GM23338 (cell line): ENCODE measurements at regions not wholly inside any gene's neighbourhood (a gene's known extent, or its start where the extent isn't known, plus 50 kb on each side); places are given as distances from the start of the nearest gene placed in this dataset.

Experiments
- ATAC-seq: fragments of 200-7000 bp; cut with Tn5 transposase; 3 replicates; pipeline ENCODE4 v1.9.1; 2020
- DNase-seq: peaks from one replicate; pipeline ENCODE4 v3.0.0-alpha.2; 2015; ENCODE audit warnings: low spot score
- H2AFZ ChIP-seq: fragments of 200-600 bp; sonication (generic); 2 replicates; pipeline ENCODE4 v1.8.0; 2016; ENCODE audit warnings: antibody characterized with exemption, mild to moderate bottlenecking, moderate library complexity
- H3F3A ChIP-seq: fragments of 200-600 bp; sonication (generic); replicated peaks from 2 replicates; pipeline ENCODE4 v1.8.0; 2017; ENCODE audit warnings: antibody characterized with exemption, mixed run types, low read depth
- H3K27ac ChIP-seq: fragments of 200-600 bp; sonication (generic); 2 replicates; pipeline ENCODE4 v1.6.1; 2016; ENCODE audit warnings: low read depth
- H3K27me3 ChIP-seq: fragments of 200-600 bp; sonication (generic); 2 replicates; pipeline ENCODE4 v1.8.0; 2016; ENCODE audit warnings: mild to moderate bottlenecking, mixed run types, moderate library complexity; ENCODE audit not compliant: insufficient read depth
- H3K36me3 ChIP-seq: fragments of 200-600 bp; sonication (generic); 2 replicates; pipeline ENCODE4 v1.8.0; 2016; ENCODE audit warnings: mild to moderate bottlenecking; ENCODE audit not compliant: insufficient read depth
- H3K4me1 ChIP-seq: fragments of 200-600 bp; sonication (generic); 2 replicates; pipeline ENCODE4 v1.8.0; 2016; ENCODE audit warnings: mild to moderate bottlenecking, moderate library complexity; ENCODE audit not compliant: insufficient read depth
- H3K4me2 ChIP-seq: fragments of 200-600 bp; sonication (generic); 2 replicates; pipeline ENCODE4 v1.7.1; 2017; ENCODE audit warnings: mixed run types
- H3K4me3 ChIP-seq: fragments of 200-600 bp; sonication (generic); 2 replicates; pipeline ENCODE4 v1.6.1; 2016; ENCODE audit warnings: mixed run types
- H3K79me2 ChIP-seq: fragments of 200-600 bp; sonication (generic); replicated peaks from 2 replicates; pipeline ENCODE4 v1.8.0; 2017; ENCODE audit warnings: mild to moderate bottlenecking; ENCODE audit not compliant: insufficient read depth
- H3K9me2 ChIP-seq: fragments of 200-600 bp; sonication (generic); 2 replicates; pipeline ENCODE4 v1.8.0; 2017; ENCODE audit not compliant: insufficient read depth
- H4K20me1 ChIP-seq: fragments of 200-600 bp; sonication (generic); replicated peaks from 2 replicates; pipeline ENCODE4 v1.8.0; 2017; ENCODE audit warnings: mild to moderate bottlenecking; ENCODE audit not compliant: insufficient read depth
- H3K27ac Mint-ChIP-seq: 2 replicates; pipeline ENCODE4 v1.8.0; 2020; ENCODE audit warnings: inconsistent platforms, mild to moderate bottlenecking, moderate library complexity, mixed read lengths
- H3K27me3 Mint-ChIP-seq: 3 replicates; pipeline ENCODE4 v1.8.0; 2022; ENCODE audit warnings: low read depth, mild to moderate bottlenecking, moderate library complexity, mixed read lengths, inconsistent platforms; ENCODE audit not compliant: insufficient read depth, poor library complexity
- H3K36me3 Mint-ChIP-seq: 3 replicates; pipeline ENCODE4 v1.8.0; 2021; ENCODE audit warnings: low read depth, mild to moderate bottlenecking, inconsistent platforms, moderate library complexity, mixed read lengths
- H3K4me1 Mint-ChIP-seq: 3 replicates; pipeline ENCODE4 v1.8.0; 2020; ENCODE audit warnings: mild to moderate bottlenecking, inconsistent platforms, mixed read lengths
- H3K4me3 Mint-ChIP-seq: 3 replicates; pipeline ENCODE4 v1.8.0; 2021; ENCODE audit warnings: moderate library complexity, mild to moderate bottlenecking, inconsistent platforms, mixed read lengths
- H3K9me3 Mint-ChIP-seq: 3 replicates; pipeline ENCODE4 v1.8.0; 2020; ENCODE audit warnings: moderate library complexity, mild to moderate bottlenecking, inconsistent platforms, mixed read lengths
- CREB1 ChIP-seq: fragments of 250-450 bp; sonication (Bioruptor Pico); IDR thresholded peaks from 2 replicates; pipeline ENCODE4 v1.5.0; 2020; ENCODE audit warnings: low read depth, mild to moderate bottlenecking, moderate library complexity
- EZH2 ChIP-seq: fragments of 200-600 bp; sonication (generic); IDR thresholded peaks from one replicate; pipeline ENCODE4 v1.8.0; 2017; ENCODE audit warnings: antibody characterized with exemption, mild to moderate bottlenecking, low read depth; ENCODE audit not compliant: unreplicated experiment
- EZH2phosphoT487 ChIP-seq: fragments of 200-600 bp; sonication (generic); IDR thresholded peaks from one replicate; pipeline ENCODE4 v1.8.1; 2018; ENCODE audit warnings: antibody characterized with exemption; ENCODE audit not compliant: unreplicated experiment
- JUNB ChIP-seq: IDR thresholded peaks from one replicate; pipeline ENCODE4 v1.6.1; 2016; ENCODE audit warnings: antibody characterized with exemption; ENCODE audit not compliant: unreplicated experiment
- NANOG ChIP-seq: IDR thresholded peaks from 2 replicates; pipeline ENCODE4 v1.6.1; 2016; ENCODE audit warnings: antibody characterized with exemption, borderline replicate concordance
- POLR2AphosphoS5 ChIP-seq: IDR thresholded peaks from 2 replicates; pipeline ENCODE4 v1.6.1; 2016; ENCODE audit warnings: antibody characterized with exemption, low read depth
- STAT1 ChIP-seq: IDR thresholded peaks from one replicate; pipeline ENCODE4 v1.6.1; 2016; ENCODE audit warnings: antibody characterized with exemption; ENCODE audit not compliant: unreplicated experiment
- ZNF114 ChIP-seq: fragments of 250-450 bp; sonication (Bioruptor Pico); IDR thresholded peaks from 2 replicates; pipeline ENCODE4 v1.5.0; 2020; ENCODE audit warnings: mild to moderate bottlenecking, moderate library complexity
- ZNF331 ChIP-seq: fragments of 250-450 bp; sonication (Bioruptor Pico); IDR thresholded peaks from 2 replicates; pipeline ENCODE4 v1.5.0; 2020; ENCODE audit warnings: low read depth, mild to moderate bottlenecking, moderate library complexity
- TF ChIP-seq, protein P1 (sequence below): IDR thresholded peaks from 2 replicates; pipeline ENCODE4 v1.6.1; 2016; ENCODE audit warnings: antibody characterized with exemption
- TF ChIP-seq, protein P2 (sequence below): fragments of 250-450 bp; sonication (Bioruptor Pico); IDR thresholded peaks from 2 replicates; pipeline ENCODE4 v1.5.0; 2020; ENCODE audit warnings: mild to moderate bottlenecking, moderate library complexity

- no peak overlapping the region for H3K27ac Mint-ChIP-seq
- Histone ChIP-seq H3K79me2 (no peaks in the 10 kb centered on the region), H4K20me1 (no peaks in the 10 kb centered on the region), H3K4me3 (no peak overlapping the region), H3K27ac (no peak overlapping the region), H3F3A (peaks cover 12% of the 10 kb centered on the region; the same call in 1 of the 2 replicates), H2AFZ (no peak overlapping the region), H3K27me3 (no peaks in the 10 kb centered on the region), H3K4me1 (peaks cover 21% of the 10 kb centered on the region), H3K4me2 (no peak overlapping the region), H3K9me2 (no peaks in the 10 kb centered on the region), H3K36me3 (no peaks in the 10 kb centered on the region)
- no peak overlapping the region for H3K4me3 Mint-ChIP-seq
- peaks cover 5% of the 10 kb centered on the region; the same call in 1 of the 3 replicates for H3K9me3 Mint-ChIP-seq
- DNase-seq: no peak
- H3K4me1 Mint-ChIP-seq: peaks cover 50% of the 10 kb centered on the region
- peaks cover 25% of the 10 kb centered on the region for H3K27me3 Mint-ChIP-seq
- TF ChIP-seq CREB1 (no peak), JUNB (no peak), ZNF331 (CRISPR knock-in tag) (no peak), EZH2 (no peak)
- H3K36me3 Mint-ChIP-seq: no peaks in the 10 kb centered on the region
- no peak for ATAC-seq
Observed at GRCh38 chr10:131649617-131650016, 251.2 kb upstream of the PPP2R2D start.

DNA sequence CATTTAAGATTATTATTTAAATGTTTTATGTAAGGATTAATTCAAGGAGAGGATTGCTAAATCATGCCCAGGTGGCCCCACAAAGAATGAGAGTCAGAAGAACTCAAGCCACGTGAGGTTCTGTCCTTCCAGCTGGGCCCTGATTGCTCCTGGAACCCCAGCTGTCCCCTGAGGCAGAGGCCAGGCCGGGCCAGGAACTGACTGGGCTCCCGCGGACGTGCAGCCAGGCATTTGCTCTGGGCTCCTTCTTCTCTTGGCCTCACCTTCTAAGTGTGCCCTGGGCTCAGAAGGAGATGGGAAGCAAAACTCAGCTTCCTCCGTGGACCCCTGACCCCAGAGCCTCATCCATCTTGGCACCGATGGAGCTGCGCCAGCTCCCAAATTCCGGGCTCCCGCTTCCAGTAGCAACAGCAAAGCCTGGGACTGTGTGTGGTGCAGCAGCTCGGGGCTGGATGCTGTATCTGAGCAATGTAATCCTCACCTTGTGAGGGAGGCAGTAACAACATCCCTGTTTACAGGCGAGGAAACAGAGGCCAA, 250.6 kb upstream of the PPP2R2D start:
- H3K4me1 ChIP-seq: peaks cover 21% of the 10 kb centered on the region
- no peaks in the 10 kb centered on the region for H3K36me3 ChIP-seq
- Mint-ChIP-seq H3K4me3 (no peak overlapping the region), H3K36me3 (no peaks in the 10 kb centered on the region), H3K27me3 (peaks cover 25% of the 10 kb centered on the region), H3K4me1 (peaks cover 54% of the 10 kb centered on the region), H3K9me3 (peaks cover 5% of the 10 kb centered on the region; the same call in 1 of the 3 replicates), H3K27ac (no peak overlapping the region)
- no peak for ATAC-seq
- no peak overlapping the region for H3K4me3 ChIP-seq
- no peak overlapping the region for H3K4me2 ChIP-seq
- no peak overlapping the region for H2AFZ ChIP-seq
- peaks cover 12% of the 10 kb centered on the region; the same call in 1 of the 2 replicates for H3F3A ChIP-seq
- no peaks in the 10 kb centered on the region for H3K9me2 ChIP-seq
- no peak overlapping the region for H3K27ac ChIP-seq
- no peaks in the 10 kb centered on the region for H4K20me1 ChIP-seq
- DNase-seq: no peak
- H3K27me3 ChIP-seq: no peaks in the 10 kb centered on the region
- H3K79me2 ChIP-seq: no peaks in the 10 kb centered on the region
- TF ChIP-seq NANOG: no peak
- TF ChIP-seq STAT1: no peak
- TF ChIP-seq CREB1: no peak
- no peak for TF ChIP-seq ZNF114 (CRISPR knock-in tag)
- TF ChIP-seq ZNF331 (CRISPR knock-in tag): no peak
- TF ChIP-seq, protein P1, sequence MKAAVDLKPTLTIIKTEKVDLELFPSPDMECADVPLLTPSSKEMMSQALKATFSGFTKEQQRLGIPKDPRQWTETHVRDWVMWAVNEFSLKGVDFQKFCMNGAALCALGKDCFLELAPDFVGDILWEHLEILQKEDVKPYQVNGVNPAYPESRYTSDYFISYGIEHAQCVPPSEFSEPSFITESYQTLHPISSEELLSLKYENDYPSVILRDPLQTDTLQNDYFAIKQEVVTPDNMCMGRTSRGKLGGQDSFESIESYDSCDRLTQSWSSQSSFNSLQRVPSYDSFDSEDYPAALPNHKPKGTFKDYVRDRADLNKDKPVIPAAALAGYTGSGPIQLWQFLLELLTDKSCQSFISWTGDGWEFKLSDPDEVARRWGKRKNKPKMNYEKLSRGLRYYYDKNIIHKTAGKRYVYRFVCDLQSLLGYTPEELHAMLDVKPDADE: no peak
- TF ChIP-seq, protein P2, sequence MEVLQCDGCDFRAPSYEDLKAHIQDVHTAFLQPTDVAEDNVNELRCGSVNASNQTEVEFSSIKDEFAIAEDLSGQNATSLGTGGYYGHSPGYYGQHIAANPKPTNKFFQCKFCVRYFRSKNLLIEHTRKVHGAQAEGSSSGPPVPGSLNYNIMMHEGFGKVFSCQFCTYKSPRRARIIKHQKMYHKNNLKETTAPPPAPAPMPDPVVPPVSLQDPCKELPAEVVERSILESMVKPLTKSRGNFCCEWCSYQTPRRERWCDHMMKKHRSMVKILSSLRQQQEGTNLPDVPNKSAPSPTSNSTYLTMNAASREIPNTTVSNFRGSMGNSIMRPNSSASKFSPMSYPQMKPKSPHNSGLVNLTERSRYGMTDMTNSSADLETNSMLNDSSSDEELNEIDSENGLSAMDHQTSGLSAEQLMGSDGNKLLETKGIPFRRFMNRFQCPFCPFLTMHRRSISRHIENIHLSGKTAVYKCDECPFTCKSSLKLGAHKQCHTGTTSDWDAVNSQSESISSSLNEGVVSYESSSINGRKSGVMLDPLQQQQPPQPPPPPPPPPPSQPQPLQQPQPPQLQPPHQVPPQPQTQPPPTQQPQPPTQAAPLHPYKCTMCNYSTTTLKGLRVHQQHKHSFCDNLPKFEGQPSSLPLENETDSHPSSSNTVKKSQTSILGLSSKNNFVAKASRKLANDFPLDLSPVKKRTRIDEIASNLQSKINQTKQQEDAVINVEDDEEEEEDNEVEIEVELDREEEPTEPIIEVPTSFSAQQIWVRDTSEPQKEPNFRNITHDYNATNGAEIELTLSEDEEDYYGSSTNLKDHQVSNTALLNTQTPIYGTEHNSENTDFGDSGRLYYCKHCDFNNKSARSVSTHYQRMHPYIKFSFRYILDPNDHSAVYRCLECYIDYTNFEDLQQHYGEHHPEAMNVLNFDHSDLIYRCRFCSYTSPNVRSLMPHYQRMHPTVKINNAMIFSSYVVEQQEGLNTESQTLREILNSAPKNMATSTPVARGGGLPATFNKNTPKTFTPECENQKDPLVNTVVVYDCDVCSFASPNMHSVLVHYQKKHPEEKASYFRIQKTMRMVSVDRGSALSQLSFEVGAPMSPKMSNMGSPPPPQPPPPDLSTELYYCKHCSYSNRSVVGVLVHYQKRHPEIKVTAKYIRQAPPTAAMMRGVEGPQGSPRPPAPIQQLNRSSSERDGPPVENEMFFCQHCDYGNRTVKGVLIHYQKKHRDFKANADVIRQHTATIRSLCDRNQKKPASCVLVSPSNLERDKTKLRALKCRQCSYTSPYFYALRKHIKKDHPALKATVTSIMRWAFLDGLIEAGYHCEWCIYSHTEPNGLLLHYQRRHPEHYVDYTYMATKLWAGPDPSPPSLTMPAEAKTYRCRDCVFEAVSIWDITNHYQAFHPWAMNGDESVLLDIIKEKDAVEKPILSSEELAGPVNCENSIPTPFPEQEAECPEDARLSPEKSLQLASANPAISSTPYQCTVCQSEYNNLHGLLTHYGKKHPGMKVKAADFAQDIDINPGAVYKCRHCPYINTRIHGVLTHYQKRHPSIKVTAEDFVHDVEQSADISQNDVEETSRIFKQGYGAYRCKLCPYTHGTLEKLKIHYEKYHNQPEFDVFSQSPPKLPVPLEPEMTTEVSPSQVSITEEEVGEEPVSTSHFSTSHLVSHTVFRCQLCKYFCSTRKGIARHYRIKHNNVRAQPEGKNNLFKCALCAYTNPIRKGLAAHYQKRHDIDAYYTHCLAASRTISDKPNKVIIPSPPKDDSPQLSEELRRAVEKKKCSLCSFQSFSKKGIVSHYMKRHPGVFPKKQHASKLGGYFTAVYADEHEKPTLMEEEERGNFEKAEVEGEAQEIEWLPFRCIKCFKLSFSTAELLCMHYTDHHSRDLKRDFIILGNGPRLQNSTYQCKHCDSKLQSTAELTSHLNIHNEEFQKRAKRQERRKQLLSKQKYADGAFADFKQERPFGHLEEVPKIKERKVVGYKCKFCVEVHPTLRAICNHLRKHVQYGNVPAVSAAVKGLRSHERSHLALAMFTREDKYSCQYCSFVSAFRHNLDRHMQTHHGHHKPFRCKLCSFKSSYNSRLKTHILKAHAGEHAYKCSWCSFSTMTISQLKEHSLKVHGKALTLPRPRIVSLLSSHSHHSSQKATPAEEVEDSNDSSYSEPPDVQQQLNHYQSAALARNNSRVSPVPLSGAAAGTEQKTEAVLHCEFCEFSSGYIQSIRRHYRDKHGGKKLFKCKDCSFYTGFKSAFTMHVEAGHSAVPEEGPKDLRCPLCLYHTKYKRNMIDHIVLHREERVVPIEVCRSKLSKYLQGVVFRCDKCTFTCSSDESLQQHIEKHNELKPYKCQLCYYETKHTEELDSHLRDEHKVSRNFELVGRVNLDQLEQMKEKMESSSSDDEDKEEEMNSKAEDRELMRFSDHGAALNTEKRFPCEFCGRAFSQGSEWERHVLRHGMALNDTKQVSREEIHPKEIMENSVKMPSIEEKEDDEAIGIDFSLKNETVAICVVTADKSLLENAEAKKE (CRISPR knock-in tag): no peak
- TF ChIP-seq POLR2AphosphoS5: no peak
- TF ChIP-seq EZH2: no peak
- no peak for TF ChIP-seq JUNB
- no peak for TF ChIP-seq EZH2phosphoT487
